Gastroesophageal sphincter (tissue), 3 donors: ENCODE measurements at regions not wholly inside any gene's neighbourhood (a gene's known extent, or its start where the extent isn't known, plus 50 kb on each side); places are given as distances from the start of the nearest gene placed in this dataset.

Experiments
- CTCF ChIP-seq, 4 experiments: fragments of 200-600 bp in 2 of 4; fragments of 450-650 bp in 2 of 4; sonication (generic) in 1 of 4; IDR thresholded peaks; one replicate each; pipeline ENCODE4 v1.5.1; 2017 to 2019; ENCODE audit warnings: antibody characterized with exemption in 4 of 4, mild to moderate bottlenecking in 2 of 4, moderate library complexity in 2 of 4
- POLR2AphosphoS5 ChIP-seq: sonication (generic); formaldehyde crosslinking; IDR thresholded peaks from one replicate; pipeline ENCODE4 v1.6.1; 2017; ENCODE audit warnings: antibody characterized with exemption

- no peak for TF ChIP-seq CTCF (IDR thresholded peaks at IDR 0.05)
- TF ChIP-seq POLR2AphosphoS5, result no peak
These were observed 593.8 kb downstream of the OLFM4 start for GRCh38 chr13:53622456-53622855.
